NB4 (cell line): ENCODE measurements at regions not wholly inside any gene's neighbourhood (a gene's known extent, or its start where the extent isn't known, plus 50 kb on each side); places are given as distances from the start of the nearest gene placed in this dataset.
A peak's percentile ranks its signal among the peaks of the same experiment; 100 is the strongest.

Experiments used
- DNase-seq: peaks from one replicate; pipeline ENCODE4 v3.0.0; 2010; ENCODE audit warnings: low read depth
- H3K4me3 ChIP-seq: one replicate; pipeline ENCODE4 v1.5.1; 2011; ENCODE audit warnings: mild to moderate bottlenecking, low read depth, low read length, moderate library complexity
- MYC ChIP-seq: IDR thresholded peaks from 2 replicates; pipeline ENCODE4 v1.6.1; 2011; ENCODE audit warnings: low read depth, low read length
- POLR2A ChIP-seq: IDR thresholded peaks from 2 replicates; pipeline ENCODE4 v1.6.1; 2011; ENCODE audit warnings: mild to moderate bottlenecking; ENCODE audit not compliant: insufficient read length; ENCODE audit errors: extremely low read depth
- TF ChIP-seq, protein P1 (sequence below): IDR thresholded peaks from 2 replicates; pipeline ENCODE4 v1.6.1; 2011; ENCODE audit warnings: low read depth, low read length
- TF ChIP-seq, protein P2 (sequence below): IDR thresholded peaks from one replicate; pipeline ENCODE4 v1.5.1; 2012; ENCODE audit warnings: low read depth, low read length

DNA sequence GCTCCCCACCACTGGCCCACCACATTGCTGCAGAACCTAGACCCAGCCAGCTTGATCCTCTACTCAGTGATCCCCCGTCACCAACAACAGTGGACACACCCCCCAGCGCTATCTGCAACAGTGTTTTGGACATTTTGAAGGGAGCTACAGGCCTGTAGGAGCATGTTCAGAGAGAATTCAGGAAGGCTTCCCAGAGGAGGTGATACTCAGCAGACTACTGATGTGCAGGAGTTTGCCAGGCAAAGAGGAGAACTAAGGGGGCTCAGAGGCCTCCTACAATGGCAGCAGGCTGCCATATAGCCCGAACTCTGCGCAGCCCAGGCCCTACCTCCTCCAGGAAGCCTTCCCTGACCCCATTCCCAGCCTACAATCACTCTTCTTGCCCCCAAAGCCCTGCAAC, 70.0 kb downstream of the SYNE3 start:
- no peak overlapping the region for H3K4me3 ChIP-seq
- no peak for DNase-seq
- TF ChIP-seq POLR2A (no peak), MYC (no peak)
- TF ChIP-seq, protein P1, sequence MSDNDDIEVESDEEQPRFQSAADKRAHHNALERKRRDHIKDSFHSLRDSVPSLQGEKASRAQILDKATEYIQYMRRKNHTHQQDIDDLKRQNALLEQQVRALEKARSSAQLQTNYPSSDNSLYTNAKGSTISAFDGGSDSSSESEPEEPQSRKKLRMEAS = no peak
- TF ChIP-seq, protein P2, sequence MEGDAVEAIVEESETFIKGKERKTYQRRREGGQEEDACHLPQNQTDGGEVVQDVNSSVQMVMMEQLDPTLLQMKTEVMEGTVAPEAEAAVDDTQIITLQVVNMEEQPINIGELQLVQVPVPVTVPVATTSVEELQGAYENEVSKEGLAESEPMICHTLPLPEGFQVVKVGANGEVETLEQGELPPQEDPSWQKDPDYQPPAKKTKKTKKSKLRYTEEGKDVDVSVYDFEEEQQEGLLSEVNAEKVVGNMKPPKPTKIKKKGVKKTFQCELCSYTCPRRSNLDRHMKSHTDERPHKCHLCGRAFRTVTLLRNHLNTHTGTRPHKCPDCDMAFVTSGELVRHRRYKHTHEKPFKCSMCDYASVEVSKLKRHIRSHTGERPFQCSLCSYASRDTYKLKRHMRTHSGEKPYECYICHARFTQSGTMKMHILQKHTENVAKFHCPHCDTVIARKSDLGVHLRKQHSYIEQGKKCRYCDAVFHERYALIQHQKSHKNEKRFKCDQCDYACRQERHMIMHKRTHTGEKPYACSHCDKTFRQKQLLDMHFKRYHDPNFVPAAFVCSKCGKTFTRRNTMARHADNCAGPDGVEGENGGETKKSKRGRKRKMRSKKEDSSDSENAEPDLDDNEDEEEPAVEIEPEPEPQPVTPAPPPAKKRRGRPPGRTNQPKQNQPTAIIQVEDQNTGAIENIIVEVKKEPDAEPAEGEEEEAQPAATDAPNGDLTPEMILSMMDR = no peak

DNA sequence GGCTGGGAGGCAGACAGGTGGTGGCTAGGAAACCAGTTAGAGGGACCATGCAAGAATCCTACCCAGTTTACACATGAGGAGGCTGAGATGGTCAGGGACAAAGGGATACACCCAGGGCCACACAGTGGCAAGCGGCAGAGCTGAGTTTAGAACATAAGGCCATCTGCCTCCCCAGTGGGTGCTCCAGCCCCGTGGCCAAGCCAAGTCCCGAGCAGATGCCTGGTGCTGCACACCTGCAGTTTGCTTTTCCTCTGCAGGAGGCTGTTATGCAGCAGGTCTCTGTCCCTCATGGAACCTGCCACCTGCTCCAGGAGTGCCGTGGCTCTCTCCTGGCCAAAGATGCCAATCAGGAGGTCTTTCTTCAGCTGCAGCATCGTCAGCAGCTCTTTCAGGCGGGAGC, 70.8 kb downstream of the SYNE3 start:
- H3K4me3 ChIP-seq = no peak overlapping the region
- no peak for DNase-seq
- TF ChIP-seq, protein P1 = no peak
- TF ChIP-seq, protein P2 = no peak
- TF ChIP-seq POLR2A (no peak), MYC (no peak)

DNA sequence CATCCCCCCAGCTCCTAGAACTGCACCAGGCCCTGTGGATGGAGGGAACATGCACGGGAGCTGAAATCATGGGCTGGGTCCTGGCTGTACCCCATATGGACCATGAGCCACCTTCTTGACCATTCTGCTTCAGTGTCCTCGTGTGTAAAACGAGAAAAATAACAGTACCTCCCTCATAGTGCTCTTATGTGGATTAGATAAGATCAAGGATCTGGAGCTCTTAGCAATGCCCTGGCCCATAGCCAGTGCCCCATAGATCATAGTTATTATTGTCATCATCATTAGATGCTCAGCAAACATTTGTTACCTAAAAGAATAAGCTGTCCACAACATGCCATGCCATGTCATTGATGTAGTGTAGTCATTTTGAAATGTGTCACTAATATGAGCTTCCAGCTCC, 71.3 kb downstream of the SYNE3 start:
- DNase-seq = no peak
- no peak overlapping the region for H3K4me3 ChIP-seq
- no peak for TF ChIP-seq POLR2A
- TF ChIP-seq, protein P2 = no peak
- TF ChIP-seq, protein P1 = no peak
- no peak for TF ChIP-seq MYC

DNA sequence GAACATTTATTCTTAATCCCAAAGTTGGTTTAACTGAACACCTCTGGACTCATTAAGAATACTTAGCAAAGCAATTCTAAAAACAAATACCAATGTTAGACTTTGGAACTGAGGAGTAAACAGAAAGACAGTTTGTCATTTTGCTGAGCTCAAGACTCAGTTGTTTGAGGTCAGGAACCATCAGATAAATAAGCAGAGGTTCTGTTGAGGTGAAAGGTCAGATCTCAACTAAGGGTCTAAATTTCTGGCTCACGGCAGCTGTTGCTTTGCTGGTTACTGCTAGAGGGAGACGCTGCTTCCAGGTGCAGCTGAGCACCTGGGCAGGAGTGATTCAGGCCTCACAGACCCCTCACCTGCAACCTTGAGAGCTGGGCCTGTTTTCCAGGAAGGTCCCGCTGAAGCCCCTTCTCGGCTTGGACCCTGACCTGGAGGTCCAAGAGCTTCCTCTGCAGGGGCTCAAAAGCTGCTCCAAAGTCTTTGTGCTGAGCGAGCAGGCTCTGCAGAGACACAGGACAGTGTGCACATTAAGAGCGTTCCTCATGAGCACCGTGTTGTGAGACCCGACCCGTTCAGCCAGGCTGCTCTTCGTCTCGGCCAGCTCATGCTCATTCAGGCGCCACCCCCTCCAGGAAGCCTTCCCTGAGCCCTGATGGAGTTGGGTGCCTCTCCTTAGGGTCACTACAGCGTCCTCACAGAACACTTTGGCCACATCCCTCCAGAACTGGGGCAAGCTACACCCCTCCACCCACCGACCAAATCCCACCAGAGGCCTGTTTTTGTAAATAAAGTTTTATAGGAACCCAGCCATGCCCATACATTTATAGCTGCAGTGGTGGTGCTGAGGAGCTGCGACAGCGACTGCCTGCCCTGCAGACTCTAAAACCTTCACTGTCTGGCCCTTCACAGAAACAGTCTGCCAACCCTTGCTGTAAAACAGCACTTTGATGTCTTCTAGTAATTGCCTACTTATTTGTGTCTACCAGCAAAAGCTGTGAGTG, 72.0 kb downstream of the SYNE3 start:
- no peak for DNase-seq
- TF ChIP-seq, protein P1 = no peak
- no peak overlapping the region for H3K4me3 ChIP-seq

DNA sequence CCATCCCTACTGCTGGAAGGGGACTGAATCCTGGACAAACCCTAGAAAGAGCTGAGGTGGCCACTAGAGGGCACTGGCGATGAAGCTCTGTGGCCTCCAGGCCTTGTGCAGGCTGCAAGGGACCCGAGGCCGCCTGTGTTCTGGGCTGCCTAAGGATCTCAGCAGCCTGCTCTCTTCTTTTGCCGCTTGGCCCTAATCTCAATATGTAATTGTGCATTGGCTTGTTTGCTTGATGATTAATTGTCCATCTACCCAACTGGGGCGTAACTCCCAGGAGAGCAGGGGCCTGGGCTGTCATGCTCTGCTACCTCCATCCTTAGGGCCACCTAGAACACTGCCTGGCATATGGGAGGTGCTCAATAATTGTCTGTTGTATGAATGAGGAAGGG, 73.8 kb downstream of the SYNE3 start:
- TF ChIP-seq, protein P2 = peak; percentile 90
- peak; percentile 25; the same call in 1 of the 2 replicates for TF ChIP-seq MYC
- TF ChIP-seq, protein P1 = no peak
- H3K4me3 ChIP-seq = no peak overlapping the region
- DNase-seq = peak; percentile 79

DNA sequence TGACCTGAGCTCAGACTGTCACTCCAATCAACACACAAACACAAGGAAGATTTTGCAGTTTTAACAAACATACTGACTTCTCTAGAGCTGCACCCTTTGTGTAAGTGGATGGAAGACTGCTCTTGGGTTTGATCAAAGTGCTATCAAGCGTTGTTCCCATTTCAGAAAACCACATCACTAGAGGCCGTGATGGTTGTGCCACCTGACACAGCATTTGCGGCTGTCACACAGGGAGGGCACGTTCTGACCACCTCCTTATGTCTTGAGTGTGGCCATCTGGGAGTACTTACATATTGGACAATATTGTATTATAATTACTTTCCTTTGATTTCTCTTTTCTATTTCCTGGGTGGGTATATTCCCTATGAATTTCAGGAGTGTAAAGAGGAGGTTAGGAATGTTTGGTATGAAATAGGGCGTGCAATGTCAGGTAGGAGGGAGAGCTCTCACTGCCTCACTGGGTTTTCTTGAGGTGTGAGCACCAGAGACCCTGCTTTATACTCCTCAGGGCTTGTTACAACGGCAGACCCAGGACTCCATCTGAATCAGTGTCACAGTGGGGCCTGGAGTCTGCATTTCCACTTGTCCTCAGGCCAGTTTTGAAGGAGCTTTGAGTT, 74.3 kb downstream of the SYNE3 start:
- H3K4me3 ChIP-seq = no peak overlapping the region
- no peak for DNase-seq
- TF ChIP-seq, protein P1 = no peak
- TF ChIP-seq MYC (no peak), POLR2A (no peak)
- TF ChIP-seq, protein P2 = no peak
